ENCODE measurements at regions not wholly inside any gene's neighbourhood (a gene's known extent, or its start where the extent isn't known, plus 50 kb on each side); places are given as distances from the start of the nearest gene placed in this dataset.

DNA sequence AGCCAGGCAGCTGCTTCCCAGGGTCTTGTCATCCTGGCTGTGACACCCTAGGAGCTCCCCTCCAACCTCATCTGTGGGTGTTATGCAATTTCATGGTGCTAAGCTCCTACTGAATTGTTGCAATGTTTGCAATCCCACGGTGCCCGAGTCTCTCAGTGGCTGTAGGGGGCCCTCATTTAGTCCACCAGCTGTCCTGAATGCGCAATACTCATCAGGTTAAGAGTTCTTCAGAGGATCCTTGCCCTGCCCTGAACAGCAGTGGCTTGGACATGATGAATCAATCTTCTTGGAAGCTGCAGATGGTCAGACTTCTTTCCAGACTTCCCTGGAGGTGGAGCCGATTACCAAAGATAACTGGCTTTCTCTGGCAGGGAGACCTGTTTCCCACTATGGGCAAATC is 584.1 kb downstream of the CCDC171 start:
- ChIA-PET CTCF (no interaction called here), POLR2A (no interaction called here)

DNA sequence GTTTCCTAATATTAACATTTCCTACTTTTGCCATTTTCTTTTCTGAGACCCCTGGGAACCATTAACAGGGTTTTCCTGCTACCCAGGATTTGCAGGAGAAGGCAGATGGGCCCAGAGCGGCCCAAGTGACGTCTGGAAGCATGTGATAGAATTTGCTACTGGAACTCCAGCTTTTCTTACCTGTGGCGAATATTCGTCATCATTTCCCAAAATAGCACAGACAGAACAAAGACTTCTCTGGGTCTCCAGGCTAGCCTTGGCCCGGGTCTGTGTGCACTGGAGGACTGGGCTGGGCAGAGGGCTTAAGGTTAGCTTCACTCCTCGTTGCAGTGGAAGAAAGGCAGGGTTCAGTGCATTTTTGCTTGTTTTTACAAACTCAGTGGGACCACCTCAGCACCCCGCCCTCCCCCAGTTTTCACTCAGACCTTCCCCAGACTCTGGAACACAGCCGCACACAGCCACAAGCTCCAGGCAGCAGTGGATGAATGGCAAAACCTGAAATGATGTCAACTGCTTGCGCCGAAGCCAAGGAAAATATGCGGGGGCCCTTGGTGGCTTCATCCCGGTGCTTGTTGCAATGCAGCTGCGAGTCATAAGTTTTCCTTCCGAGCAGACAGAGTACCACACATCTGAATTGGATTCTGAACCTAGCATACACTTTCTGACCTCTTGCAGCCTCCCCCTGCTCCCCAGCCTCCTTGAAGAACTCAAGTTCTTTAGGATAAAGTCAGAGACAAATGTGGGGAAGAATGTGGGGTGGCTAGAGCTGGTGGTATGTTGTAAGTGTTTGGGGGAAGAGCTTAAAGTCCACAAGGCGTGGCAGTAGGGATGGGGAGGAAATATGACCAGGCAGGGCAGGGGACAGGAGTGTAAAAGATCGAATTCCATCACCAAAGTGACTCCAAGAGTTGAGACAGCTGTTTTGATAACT is 586.0 kb downstream of the CCDC171 start:
- Histone ChIP-seq H3K4me3 (ENCODE audit: low read length) (no peak overlapping the region), H3K4me1 (ENCODE audit: insufficient read depth, low read length) (no peaks in the 10 kb centered on the region), H3K27ac (ENCODE audit: low read depth in 1 of 2, low read length in 2 of 2) (no peak overlapping the region), H3K27me3 (ENCODE audit: control insufficient read depth in 1 of 2, insufficient read depth in 2 of 2, low read length in 2 of 2) (no peaks in the 10 kb centered on the region), H3K9me3 (ENCODE audit: control insufficient read depth in 1 of 2, insufficient read depth in 1 of 2, low read length in 2 of 2) (peaks cover 0 to 26% of the 10 kb centered on the region in 2 experiments), H3K36me3 (ENCODE audit: insufficient read depth, low read length) (no peaks in the 10 kb centered on the region)
- DNase-seq: no peak
- Mint-ChIP-seq H3K27ac (no peak overlapping the region), H3K4me3 (no peak overlapping the region), H3K4me1 (ENCODE audit: low read depth) (no peaks in the 10 kb centered on the region), H3K27me3 (no peaks in the 10 kb centered on the region), H3K9me3 (no peaks in the 10 kb centered on the region), H3K36me3 (ENCODE audit: low read depth) (no peaks in the 10 kb centered on the region)
- intact Hi-C loops (cut with DNase I, micrococcal nuclease): no loop called here
- ChIA-PET POLR2A (no interaction called here), CTCF (no interaction called here)
- no peak for ATAC-seq (ENCODE audit: poor library complexity)
- TF ChIP-seq, protein P1, sequence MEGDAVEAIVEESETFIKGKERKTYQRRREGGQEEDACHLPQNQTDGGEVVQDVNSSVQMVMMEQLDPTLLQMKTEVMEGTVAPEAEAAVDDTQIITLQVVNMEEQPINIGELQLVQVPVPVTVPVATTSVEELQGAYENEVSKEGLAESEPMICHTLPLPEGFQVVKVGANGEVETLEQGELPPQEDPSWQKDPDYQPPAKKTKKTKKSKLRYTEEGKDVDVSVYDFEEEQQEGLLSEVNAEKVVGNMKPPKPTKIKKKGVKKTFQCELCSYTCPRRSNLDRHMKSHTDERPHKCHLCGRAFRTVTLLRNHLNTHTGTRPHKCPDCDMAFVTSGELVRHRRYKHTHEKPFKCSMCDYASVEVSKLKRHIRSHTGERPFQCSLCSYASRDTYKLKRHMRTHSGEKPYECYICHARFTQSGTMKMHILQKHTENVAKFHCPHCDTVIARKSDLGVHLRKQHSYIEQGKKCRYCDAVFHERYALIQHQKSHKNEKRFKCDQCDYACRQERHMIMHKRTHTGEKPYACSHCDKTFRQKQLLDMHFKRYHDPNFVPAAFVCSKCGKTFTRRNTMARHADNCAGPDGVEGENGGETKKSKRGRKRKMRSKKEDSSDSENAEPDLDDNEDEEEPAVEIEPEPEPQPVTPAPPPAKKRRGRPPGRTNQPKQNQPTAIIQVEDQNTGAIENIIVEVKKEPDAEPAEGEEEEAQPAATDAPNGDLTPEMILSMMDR (IDR thresholded peaks at IDR 0.05): no peak

More for the DNA sequence above, 584.1 kb downstream of the CCDC171 start:
- H3K27ac ChIP-seq (ENCODE audit: low read depth in 1 of 2, low read length in 2 of 2): no peak overlapping the region
- H3K4me3 ChIP-seq (ENCODE audit: low read length): no peak overlapping the region
- H3K9me3 Mint-ChIP-seq: no peaks in the 10 kb centered on the region
- TF ChIP-seq, protein P1 (IDR thresholded peaks at IDR 0.05): no peak
- no peak for DNase-seq
- no peak overlapping the region for H3K4me3 Mint-ChIP-seq
- no peak overlapping the region for H3K27ac Mint-ChIP-seq
- no peaks in the 10 kb centered on the region for H3K4me1 ChIP-seq (ENCODE audit: insufficient read depth, low read length)
- intact Hi-C loops (cut with DNase I, micrococcal nuclease): no loop called here
- H3K4me1 Mint-ChIP-seq (ENCODE audit: low read depth): no peaks in the 10 kb centered on the region
- H3K9me3 ChIP-seq (ENCODE audit: control insufficient read depth in 1 of 2, insufficient read depth in 1 of 2, low read length in 2 of 2): peaks cover 0 to 28% of the 10 kb centered on the region in 2 experiments
- no peaks in the 10 kb centered on the region for H3K36me3 ChIP-seq (ENCODE audit: insufficient read depth, low read length)
- H3K36me3 Mint-ChIP-seq (ENCODE audit: low read depth): no peaks in the 10 kb centered on the region
- H3K27me3 Mint-ChIP-seq: peaks cover 4% of the 10 kb centered on the region
- ATAC-seq (ENCODE audit: poor library complexity): no peak
- no peaks in the 10 kb centered on the region for H3K27me3 ChIP-seq (ENCODE audit: control insufficient read depth in 1 of 2, insufficient read depth in 2 of 2, low read length in 2 of 2)

DNA sequence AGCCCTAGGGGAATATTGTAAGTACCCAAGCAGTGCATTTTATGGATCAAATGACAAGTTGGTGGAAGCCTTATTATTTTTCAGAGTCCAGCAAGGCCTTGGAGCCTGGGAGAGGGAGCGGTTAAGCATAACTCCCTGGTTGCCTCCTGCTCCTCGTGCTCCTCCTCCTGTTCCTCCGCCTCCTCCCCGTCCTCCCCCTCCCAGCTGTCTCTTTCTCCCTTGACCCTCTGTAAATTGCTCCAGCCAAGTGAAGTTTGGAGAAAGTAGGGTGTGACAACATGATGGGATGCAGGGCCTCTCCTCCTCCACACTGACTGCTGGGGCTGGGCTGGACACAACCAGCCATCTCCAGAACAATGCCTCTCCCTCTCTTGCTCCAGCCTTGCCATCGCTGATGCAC is 586.9 kb downstream of the CCDC171 start:
- no peaks in the 10 kb centered on the region for H3K36me3 ChIP-seq (ENCODE audit: insufficient read depth, low read length)
- no peaks in the 10 kb centered on the region for H3K27me3 Mint-ChIP-seq
- no peaks in the 10 kb centered on the region for H3K36me3 Mint-ChIP-seq (ENCODE audit: low read depth)
- H3K9me3 ChIP-seq (ENCODE audit: control insufficient read depth in 1 of 2, insufficient read depth in 1 of 2, low read length in 2 of 2): peaks cover 0 to 26% of the 10 kb centered on the region in 2 experiments
- H3K4me3 ChIP-seq (ENCODE audit: low read length): no peak overlapping the region
- no peaks in the 10 kb centered on the region for H3K9me3 Mint-ChIP-seq
- no peak overlapping the region for H3K27ac Mint-ChIP-seq
- no peaks in the 10 kb centered on the region for H3K4me1 ChIP-seq (ENCODE audit: insufficient read depth, low read length)
- H3K4me1 Mint-ChIP-seq (ENCODE audit: low read depth): no peaks in the 10 kb centered on the region
- TF ChIP-seq, protein P1 (IDR thresholded peaks at IDR 0.05): no peak
- intact Hi-C loops (cut with DNase I, micrococcal nuclease): no loop called here
- ATAC-seq (ENCODE audit: poor library complexity): no peak
- DNase-seq: no peak
- H3K4me3 Mint-ChIP-seq: no peak overlapping the region
- ChIA-PET CTCF (no interaction called here), POLR2A (no interaction called here)
- H3K27me3 ChIP-seq (ENCODE audit: control insufficient read depth in 1 of 2, insufficient read depth in 2 of 2, low read length in 2 of 2): no peaks in the 10 kb centered on the region
- no peak overlapping the region for H3K27ac ChIP-seq (ENCODE audit: low read depth in 1 of 2, low read length in 2 of 2)

All from CD4-positive, alpha-beta T cell (primary cell).